ENCODE measurements at regions not wholly inside any gene's neighbourhood (a gene's known extent, or its start where the extent isn't known, plus 50 kb on each side); places are given as distances from the start of the nearest gene placed in this dataset.
A peak's percentile ranks its signal among the peaks of the same experiment; 100 is the strongest.

GRCh38 chr6:159118924-159119323 lies 50.3 kb upstream of the FNDC1 start:
- no peak for DNase-seq

GRCh38 chr6:159117563-159117962 lies 51.6 kb upstream of the FNDC1 start:
- DNase-seq: no peak

DNA sequence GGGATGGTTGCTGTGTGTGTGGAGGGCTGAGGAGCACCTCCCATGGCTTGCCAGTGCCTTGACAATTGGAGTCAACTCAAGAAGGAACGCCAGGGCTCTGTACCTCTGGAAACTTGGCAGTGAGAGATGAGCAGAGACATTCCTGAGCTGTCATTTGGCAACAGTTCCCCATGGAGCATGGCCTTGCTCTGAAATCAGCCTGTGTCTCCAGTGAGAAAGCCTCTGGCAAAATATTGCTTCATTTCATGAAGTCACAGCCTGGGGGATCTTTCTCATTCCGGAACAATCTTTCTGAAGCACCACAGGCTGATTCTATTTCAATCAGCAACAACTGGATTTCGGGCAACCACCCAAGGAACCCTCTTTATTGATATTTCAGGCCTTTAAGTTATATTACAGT lies 52.2 kb upstream of the FNDC1 start:
- DNase-seq: no peak

GRCh38 chr6:159116343-159116742 lies 52.9 kb upstream of the FNDC1 start:
- no peak for DNase-seq

GRCh38 chr6:159114569-159114968 lies 54.6 kb upstream of the FNDC1 start:
- no peak for DNase-seq

DNA sequence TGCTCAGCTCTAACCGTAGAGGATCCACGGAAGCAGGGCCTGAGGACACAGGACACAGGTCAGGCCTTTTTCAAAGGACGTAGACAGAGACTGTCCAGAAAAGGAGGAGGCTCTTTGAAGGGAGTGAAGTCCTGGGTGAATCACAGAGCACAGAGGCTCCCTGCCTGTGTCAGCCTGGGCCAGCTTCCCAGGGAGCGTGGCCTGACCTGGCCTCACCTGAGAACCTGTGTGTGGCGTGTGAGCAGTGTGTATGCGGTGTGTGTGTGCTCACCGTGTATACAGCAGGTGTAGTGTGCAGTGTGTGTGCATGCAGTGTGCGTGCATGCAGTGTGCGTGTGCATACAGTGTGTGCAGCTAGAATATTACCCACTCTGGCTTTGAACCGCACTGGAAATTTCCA lies 56.0 kb upstream of the FNDC1 start:
- no peak for DNase-seq

GRCh38 chr6:159112714-159113113 lies 56.5 kb upstream of the FNDC1 start:
- DNase-seq: no peak

- DNase-seq: no peak
These were observed 58.5 kb upstream of the FNDC1 start for GRCh38 chr6:159110748-159111147.

GRCh38 chr6:159110013-159110412 lies 59.2 kb upstream of the FNDC1 start:
- DNase-seq: no peak

- no peak for DNase-seq
These were observed 59.8 kb upstream of the FNDC1 start for GRCh38 chr6:159109391-159109790.

- no peak for DNase-seq
These were observed 60.7 kb upstream of the FNDC1 start for GRCh38 chr6:159108426-159108985.

GRCh38 chr6:159107451-159108260 lies 61.5 kb upstream of the FNDC1 start:
- peak; percentile 59 for DNase-seq

- DNase-seq: peak; percentile 90
These were observed 61.9 kb upstream of the TAGAP start for GRCh38 chr6:159106627-159107241.

DNA sequence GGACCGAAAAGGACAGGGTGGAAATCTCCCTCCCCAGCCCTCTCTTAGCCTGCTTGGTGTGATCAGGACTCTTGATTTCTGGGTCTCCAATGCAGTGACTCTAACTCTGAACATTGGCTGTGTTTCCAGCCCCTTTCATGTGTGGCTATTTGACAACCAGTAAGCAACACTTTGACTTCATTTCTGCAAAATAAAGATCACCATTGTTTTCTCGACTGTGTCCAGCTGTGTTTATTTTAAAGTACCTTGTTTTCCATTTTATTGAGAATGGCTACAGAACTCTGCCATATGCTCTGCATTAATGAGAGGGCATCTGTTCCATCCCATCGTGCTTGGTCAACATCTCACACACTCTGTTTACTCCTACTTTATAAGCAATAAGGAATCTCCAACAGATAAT lies 60.9 kb upstream of the TAGAP start:
- DNase-seq: no peak

DNA sequence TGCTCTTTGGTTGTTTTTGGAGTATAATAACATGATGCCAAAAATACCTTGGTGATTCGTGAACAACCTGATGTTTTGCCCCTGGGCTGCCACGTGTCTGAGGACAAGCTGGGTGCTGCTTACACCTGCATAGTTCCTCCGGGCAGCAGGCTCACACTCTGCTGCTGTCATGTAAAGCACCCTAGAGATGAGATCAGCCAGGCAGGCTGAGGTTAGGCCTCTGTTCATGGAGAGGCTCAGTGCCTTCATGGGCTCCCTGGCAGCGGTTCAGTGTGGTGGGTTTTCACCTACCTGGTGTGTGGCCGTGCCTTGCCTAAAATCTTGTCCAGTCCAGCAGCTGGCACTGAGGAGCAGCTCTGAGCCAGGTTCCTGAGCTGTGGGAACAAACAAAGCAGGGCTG lies 60.1 kb upstream of the TAGAP start:
- peak; percentile 31 for DNase-seq

GRCh38 chr6:159104163-159104925 lies 59.6 kb upstream of the TAGAP start:
- peak; percentile 18 for DNase-seq

DNA sequence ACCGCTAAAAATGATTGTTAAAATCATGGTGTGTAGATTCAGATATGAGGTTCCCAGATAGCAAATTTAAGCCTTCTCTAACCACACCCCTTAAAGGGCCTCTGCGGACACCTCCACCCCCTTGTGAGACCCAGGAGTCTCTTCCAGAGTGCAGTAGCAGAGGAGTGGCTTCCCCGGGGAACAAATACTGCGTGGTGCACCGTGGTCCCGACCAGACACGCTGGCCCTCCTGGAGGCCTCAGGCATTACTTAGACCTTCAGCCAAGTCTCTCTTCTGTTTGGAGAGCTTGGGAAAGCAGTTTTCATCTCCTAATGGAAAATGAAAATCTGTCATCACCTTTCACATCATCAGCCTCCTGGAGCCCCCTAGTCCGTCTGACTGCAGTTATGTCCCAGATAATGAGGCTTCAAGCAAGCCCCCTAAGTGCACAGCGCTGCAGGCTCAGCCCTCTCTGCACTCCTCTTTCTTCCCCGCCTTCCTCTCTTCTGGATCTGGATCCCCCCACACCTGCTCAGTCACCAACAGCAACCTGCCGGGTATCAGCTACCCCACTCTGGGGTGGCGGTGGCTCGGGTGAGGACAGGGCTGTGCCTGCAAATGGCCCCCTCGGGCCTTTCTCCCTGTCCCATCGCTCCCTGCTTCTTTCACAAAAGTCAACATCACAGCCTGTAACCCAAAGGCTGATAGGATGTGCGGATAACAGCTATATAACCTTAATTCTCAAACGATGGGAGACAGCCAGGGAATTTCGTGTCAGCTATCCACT lies 58.8 kb upstream of the TAGAP start:
- no peak for DNase-seq

GRCh38 chr6:159102373-159103160 lies 57.8 kb upstream of the TAGAP start:
- DNase-seq: no peak

DNA sequence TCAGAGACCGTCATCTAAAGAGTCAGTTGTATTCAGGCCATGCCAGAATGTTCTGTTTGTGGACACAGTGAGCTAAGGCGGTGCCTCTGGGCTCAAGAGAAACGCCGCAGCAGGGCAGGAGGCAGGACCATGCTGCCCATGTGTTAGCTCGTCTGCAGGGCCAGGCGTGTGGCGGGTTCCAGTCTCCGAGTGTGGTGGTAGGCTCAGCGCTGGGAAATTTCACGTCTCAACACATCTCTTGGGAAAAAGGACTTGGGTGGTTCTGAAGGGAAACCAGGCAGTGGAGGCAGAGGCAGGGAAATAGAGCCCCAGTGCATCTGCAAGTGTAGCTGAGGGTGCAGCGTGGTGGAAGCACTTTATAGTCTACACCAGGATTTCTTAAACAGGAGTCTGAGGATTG lies 56.9 kb upstream of the TAGAP start:
- no peak for DNase-seq

DNA sequence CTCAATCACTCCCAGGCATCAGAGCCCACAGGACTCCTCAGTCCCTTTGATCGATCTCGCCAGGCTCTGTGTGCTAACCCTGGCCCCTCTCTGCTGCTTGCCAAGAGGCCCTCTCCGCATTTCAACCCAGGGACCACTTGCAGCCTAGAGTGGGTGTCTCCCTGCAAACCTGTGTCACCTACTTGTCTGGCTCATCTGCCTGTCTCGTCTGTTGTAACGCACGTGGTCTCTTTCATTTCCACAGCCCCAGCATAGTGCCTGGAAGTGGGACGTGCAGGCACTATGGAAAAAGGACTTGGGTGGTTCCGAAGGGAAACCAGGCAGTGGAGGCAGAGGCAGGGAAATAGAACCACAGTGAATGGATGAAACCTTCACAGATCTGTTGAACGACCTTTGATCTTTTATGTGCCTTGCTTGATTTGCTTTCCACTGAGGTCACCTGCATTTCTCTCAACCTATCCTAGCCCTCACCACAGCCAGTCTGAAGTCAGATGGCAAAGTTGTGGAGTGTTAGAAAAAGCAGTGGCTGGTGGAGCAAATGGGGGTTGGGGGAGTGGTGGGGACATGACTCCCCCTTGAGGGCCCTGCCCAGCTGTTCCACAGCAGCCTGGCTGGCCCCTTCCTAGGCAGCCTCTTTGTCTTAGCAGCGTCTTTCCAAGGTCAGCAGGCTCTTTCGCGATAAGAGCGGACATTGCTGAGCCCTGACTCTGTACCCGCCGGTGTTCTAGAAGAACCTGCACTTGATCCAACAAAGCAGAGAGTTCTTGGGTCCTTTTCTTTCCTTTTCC lies 55.8 kb upstream of the TAGAP start:
- no peak for DNase-seq

GRCh38 chr6:159099961-159100360 lies 55.2 kb upstream of the TAGAP start:
- DNase-seq: no peak

Measured in DMS79 (cell line).